Left lung (tissue), 4 donors: ENCODE measurements at regions not wholly inside any gene's neighbourhood (a gene's known extent, or its start where the extent isn't known, plus 50 kb on each side); places are given as distances from the start of the nearest gene placed in this dataset.

ENCODE experiments used
- ATAC-seq: fragments of 200-7000 bp; cut with Tn5 transposase; one replicate; pipeline ENCODE4 v1.9.1; 2020; ENCODE audit warnings: moderate library complexity
- DNase-seq, 4 donors: peaks; one replicate each; pipeline ENCODE4 v3.0.0-alpha.2; 2013 to 2020
- H3K27ac ChIP-seq, 2 donors: fragments of 200-600 bp; sonication (generic) in 1 of 2; one replicate each; pipeline versions ENCODE4 v1.5.0 to v1.8.0; 2020 to 2021
- H3K27me3 ChIP-seq, 2 donors: fragments of 200-600 bp; sonication (generic) in 1 of 2; one replicate each; pipeline versions ENCODE4 v1.5.0 to v1.8.0; 2020 to 2021
- H3K36me3 ChIP-seq, 2 donors: fragments of 200-600 bp; sonication (generic) in 1 of 2; one replicate each; pipeline versions ENCODE4 v1.5.0 to v1.8.0; 2020 to 2021
- H3K4me1 ChIP-seq, 2 donors: fragments of 200-600 bp; one replicate each; pipeline ENCODE4 v1.8.0; 2021
- H3K4me3 ChIP-seq, 2 donors: fragments of 200-600 bp; sonication (generic) in 1 of 2; one replicate each; pipeline versions ENCODE4 v1.5.0 to v1.8.0; 2020 to 2021; ENCODE audit warnings: mild to moderate bottlenecking in 1 of 2
- H3K9me3 ChIP-seq, 2 donors: fragments of 200-600 bp; sonication (generic) in 1 of 2; one replicate each; pipeline versions ENCODE4 v1.5.0 to v1.8.0; 2020 to 2021
- intact Hi-C, 2 donors: fragments of 100-400 bp; cut with DNase I; formaldehyde crosslinking; loops; one replicate each; pipeline versions ENCODE4 v1.11.2 to v1.14.2; 2022
- TF ChIP-seq, protein P1 (sequence below), 2 donors: fragments of 200-600 bp; sonication (generic) in 1 of 2; IDR thresholded peaks; one replicate each; pipeline versions ENCODE4 v1.5.0 to v1.8.0; 2021; ENCODE audit warnings: antibody characterized with exemption in 2 of 2
- donor health status: DM: no; HTN: yes; CAD: no.
- donor health status: DM: no; HTN: no; CAD: no.

- TF ChIP-seq, protein P1, sequence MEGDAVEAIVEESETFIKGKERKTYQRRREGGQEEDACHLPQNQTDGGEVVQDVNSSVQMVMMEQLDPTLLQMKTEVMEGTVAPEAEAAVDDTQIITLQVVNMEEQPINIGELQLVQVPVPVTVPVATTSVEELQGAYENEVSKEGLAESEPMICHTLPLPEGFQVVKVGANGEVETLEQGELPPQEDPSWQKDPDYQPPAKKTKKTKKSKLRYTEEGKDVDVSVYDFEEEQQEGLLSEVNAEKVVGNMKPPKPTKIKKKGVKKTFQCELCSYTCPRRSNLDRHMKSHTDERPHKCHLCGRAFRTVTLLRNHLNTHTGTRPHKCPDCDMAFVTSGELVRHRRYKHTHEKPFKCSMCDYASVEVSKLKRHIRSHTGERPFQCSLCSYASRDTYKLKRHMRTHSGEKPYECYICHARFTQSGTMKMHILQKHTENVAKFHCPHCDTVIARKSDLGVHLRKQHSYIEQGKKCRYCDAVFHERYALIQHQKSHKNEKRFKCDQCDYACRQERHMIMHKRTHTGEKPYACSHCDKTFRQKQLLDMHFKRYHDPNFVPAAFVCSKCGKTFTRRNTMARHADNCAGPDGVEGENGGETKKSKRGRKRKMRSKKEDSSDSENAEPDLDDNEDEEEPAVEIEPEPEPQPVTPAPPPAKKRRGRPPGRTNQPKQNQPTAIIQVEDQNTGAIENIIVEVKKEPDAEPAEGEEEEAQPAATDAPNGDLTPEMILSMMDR (IDR thresholded peaks at IDR 0.05) = no peak
- intact Hi-C loops = no loop called here
- peaks cover 0 to 8% of the 10 kb centered on the region in 2 donors for H3K9me3 ChIP-seq
- H3K4me3 ChIP-seq = no peak overlapping the region
- H3K27me3 ChIP-seq = no peaks in the 10 kb centered on the region
- no peaks in the 10 kb centered on the region for H3K36me3 ChIP-seq
- ATAC-seq = no peak
- no peak for DNase-seq
- H3K27ac ChIP-seq = no peak overlapping the region
- no peaks in the 10 kb centered on the region for H3K4me1 ChIP-seq
These were observed 853.7 kb downstream of the GALC start for GRCh38 chr14:87139299-87139698.

DNA sequence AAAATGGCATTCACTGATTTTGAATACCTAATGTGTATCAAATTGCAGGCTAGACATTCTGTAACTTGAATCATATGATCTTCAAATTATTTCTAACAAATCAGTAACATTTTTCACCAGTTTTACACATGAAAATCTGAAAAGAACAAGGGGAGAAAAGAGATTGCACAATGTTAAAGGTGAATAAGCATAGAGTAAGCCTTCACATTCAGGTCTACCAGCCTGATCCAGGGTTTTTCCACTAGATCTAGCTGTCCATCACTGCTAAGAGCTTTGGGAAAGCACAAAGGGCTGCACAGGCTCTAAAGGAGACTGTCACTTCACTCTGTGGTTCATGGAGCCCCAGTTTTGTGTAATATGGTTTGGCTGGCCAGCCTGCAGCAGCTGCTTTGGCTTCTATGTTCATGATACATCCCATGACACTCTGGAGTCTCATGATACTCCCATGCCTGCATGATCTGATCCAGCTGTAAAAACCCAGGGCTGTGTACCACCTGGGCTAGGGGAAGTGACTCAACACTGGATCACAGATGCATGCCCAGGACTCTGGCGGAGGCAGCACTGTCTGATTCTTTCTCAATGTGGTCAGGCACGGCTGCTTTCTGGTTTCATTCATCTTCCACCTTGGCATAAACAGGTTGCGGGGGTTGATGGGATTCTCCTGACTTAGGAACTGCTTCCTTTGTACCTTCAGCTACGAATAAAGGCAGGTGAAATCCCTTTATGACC lies 859.7 kb downstream of the GALC start:
- Histone ChIP-seq H3K27me3 (no peaks in the 10 kb centered on the region), H3K9me3 (no peaks in the 10 kb centered on the region), H3K27ac (no peak overlapping the region), H3K4me1 (no peaks in the 10 kb centered on the region), H3K36me3 (no peaks in the 10 kb centered on the region), H3K4me3 (no peak overlapping the region)
- TF ChIP-seq, protein P1 (IDR thresholded peaks at IDR 0.05) = no peak
- no peak for DNase-seq
- ATAC-seq = no peak
- intact Hi-C loops = no loop called here

DNA sequence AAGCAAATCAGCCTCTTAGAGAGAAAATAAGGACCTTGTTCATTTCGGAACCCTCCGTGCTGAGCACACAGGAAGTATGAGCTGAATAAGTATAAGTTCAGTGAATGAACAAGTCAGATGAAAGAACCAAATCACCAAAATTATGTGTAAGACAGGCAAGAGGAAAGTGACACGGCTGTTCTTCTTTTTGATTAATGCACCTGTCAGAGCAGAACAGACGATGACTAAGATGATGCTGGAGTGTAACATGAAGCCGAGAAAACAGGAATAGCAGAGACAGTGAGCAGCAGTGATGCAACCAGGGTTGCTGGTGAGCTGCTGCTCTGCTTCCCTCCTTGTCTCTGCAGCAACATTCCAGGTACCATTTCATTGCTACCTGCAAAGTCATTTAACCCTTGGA lies 861.1 kb downstream of the GALC start:
- Histone ChIP-seq H3K27me3 (no peaks in the 10 kb centered on the region), H3K4me1 (no peaks in the 10 kb centered on the region), H3K27ac (no peak overlapping the region), H3K9me3 (no peaks in the 10 kb centered on the region), H3K36me3 (no peaks in the 10 kb centered on the region), H3K4me3 (no peak overlapping the region)
- intact Hi-C loops = no loop called here
- TF ChIP-seq, protein P1 (IDR thresholded peaks at IDR 0.05) = no peak
- ATAC-seq (no peak), DNase-seq (no peak)

DNA sequence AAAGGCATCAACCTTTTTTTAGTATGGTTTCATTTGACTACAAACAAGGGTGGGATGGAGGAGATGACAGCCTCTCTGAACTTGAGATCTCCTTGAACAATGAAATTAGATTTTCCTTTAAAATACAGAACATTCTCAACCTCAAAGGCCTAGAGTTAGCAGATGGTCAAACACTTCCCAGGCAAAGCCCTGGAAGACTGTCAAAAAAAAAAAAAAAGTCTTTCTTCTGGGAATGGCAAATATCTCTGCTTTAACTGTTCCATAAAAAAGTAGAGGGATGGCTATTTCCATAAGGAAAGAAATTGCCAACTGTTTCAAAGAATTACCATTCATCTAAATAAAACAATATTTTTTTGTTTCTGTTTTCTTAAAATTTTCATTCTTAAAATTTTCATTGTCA lies 870.8 kb downstream of the GALC start:
- no peaks in the 10 kb centered on the region for H3K4me1 ChIP-seq
- H3K9me3 ChIP-seq = peaks cover 0 to 2% of the 10 kb centered on the region in 2 donors
- no peak for DNase-seq
- TF ChIP-seq, protein P1 (IDR thresholded peaks at IDR 0.05) = no peak
- H3K36me3 ChIP-seq = no peaks in the 10 kb centered on the region
- no peak overlapping the region for H3K27ac ChIP-seq
- ATAC-seq = no peak
- no peaks in the 10 kb centered on the region for H3K27me3 ChIP-seq
- H3K4me3 ChIP-seq = no peak overlapping the region
- intact Hi-C loops = no loop called here

DNA sequence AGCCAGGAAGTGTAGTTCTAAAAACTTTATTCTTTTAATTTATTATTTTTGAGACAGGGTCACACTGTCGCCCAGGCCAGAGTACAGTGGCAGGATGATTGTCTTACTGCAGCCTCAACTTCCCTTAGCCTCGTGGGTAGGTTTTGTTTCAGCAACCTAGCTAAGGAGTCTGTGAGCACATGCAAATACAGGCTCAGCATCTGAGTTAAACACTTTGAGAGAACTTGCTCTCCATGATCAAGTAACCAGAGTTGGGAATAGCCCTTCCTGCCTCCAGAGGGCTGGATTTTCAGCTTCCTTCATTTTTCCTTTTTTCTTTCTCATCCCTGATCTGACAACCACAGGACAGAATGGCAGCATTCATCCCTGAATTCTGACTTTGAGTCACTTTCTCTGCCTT lies 871.3 kb downstream of the GALC start:
- ATAC-seq (no peak), DNase-seq (no peak)
- Histone ChIP-seq H3K4me1 (no peaks in the 10 kb centered on the region), H3K36me3 (no peaks in the 10 kb centered on the region), H3K4me3 (no peak overlapping the region), H3K27ac (no peak overlapping the region), H3K27me3 (no peaks in the 10 kb centered on the region), H3K9me3 (peaks cover 0 to 2% of the 10 kb centered on the region in 2 donors)
- TF ChIP-seq, protein P1 (IDR thresholded peaks at IDR 0.05) = no peak
- intact Hi-C loops = no loop called here
